ENCODE measurements at regions not wholly inside any gene's neighbourhood (a gene's known extent, or its start where the extent isn't known, plus 50 kb on each side); places are given as distances from the start of the nearest gene placed in this dataset.

DNA sequence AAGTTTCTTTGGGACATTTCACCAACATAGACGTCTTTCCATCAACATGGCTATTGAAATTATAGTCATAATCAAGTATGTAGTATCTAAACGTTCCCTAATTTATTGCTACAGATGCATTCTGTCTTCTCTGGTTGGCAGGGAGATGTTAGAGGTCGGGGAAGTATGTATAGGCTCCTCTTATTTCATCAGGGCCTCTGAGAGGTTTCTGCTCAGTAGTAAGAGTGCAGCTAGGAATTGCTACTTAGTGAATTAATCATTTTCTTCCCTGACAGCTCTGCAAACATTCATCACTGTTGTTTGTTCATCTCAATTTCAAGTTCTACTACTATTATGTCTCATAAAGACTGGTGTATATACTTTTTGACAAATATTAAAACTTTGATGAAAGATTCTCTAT lies 309.7 kb upstream of the NR2F2 start:
- no peak for DNase-seq

DNA sequence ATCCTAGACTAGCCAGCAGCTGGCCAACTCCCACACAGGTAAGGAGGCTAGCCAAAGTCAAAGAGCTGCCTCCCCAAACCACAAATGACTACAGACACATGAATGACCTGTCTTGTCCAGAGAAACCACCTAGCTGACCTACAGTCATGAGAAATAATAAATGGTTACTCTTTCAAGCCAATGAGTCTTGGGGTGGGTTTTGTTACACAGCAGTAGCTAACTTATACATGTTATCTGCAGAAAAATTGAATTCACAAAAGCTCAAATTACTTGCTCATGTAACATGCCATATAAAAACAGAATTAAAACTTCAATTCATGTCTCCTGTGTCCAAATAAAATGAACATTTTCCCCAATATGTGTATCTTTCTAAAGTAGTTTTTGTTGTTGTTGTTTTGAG lies 307.4 kb upstream of the NR2F2 start:
- DNase-seq: no peak

- no peak for DNase-seq
Observed at GRCh38 chr15:96027501-96027900, 303.0 kb upstream of the NR2F2 start.

DNA sequence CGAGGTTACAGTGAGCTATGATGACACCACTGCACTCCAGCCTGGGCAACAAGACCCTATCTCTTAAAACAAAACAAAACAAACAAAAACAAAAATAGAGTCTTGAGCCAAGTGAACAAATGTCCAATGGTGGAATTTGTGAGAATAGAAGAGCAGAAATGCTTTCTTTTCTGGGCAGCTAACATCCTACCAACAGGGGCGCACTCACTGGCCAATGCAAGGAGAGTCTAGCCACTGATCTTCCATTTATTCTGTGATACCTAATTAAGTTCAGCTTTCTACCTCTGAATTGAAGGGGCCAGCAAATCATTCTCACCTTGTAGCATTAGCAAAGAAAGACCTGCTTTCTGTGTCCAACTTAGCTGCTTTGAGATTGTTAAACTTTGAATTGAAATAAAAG lies 301.9 kb upstream of the NR2F2 start:
- DNase-seq: no peak

GRCh38 chr15:96029172-96029571 lies 301.3 kb upstream of the NR2F2 start:
- DNase-seq: no peak

DNA sequence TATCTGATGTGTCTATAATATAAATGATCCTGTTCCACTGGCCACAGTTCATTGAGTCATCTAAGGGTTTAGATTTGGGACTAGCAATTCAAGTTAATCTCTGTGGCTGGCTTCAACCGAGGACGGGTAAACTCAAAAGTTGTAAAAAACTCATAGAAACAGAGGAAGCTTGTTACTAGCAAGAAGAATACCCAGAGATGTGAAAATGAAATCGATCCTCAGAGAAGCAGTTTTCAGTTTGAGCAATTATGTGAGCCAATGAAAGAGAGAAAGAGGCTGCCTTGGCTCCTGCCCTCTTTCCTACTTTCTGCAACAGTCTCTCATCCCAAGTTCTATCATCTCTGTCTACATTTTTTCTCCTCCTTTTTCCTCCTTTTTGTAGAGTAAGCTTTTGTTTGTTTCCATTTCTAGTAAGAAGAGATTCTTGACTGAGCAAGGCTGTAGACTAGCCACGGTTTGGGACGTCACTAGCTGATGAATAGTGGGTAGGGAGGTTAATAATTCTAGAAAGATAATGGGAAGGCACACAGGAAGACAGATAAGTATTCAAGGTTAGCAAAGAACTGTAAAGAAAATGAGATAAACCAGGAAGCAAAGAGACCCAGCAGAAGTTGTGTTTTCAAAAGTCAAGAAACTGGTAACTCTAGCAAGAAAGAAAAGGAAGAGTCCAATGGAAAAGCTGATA lies 298.9 kb upstream of the NR2F2 start:
- DNase-seq: no peak

DNA sequence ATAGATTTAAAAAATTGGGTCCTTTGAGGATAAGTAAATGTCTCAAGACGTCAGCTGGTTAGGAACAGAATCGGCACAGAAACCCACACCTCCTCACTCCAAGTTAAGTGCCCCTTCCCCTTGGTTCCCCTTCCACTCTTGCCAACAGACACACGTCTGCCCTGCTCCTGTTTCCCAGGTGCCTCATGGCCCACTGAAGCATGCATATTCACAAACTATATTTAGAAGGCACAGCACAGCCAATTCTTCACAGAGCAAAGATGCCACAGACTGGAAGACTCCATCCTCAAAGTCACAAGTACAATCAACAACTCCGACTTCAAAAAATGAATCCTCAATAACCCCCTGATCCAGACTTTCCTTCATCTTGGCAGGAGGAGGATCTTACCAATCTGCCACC lies 295.4 kb upstream of the NR2F2 start:
- no peak for DNase-seq

DNA sequence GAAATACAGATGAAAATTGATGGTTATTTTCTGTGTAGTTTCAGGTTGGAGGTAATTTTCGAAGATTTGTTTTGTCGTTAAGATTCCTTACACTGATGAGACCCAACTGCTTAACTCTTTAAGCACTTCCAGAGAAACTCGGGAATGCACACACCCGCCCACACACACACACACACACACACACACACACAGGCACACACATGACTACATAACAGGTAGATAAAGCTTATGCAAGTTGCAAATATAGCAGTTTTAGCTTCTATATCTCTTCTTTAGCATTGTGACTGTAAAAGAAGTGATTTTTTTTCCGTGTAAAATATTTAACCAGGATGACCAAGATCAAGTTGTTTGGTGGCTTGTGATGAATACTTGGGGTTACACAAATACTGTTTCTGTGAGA lies 294.9 kb upstream of the NR2F2 start:
- DNase-seq: no peak

- no peak for DNase-seq
Observed at GRCh38 chr15:96037584-96037983, 292.9 kb upstream of the NR2F2 start.

- DNase-seq: no peak
Observed at GRCh38 chr15:96038131-96038530, 292.4 kb upstream of the NR2F2 start.

DNA sequence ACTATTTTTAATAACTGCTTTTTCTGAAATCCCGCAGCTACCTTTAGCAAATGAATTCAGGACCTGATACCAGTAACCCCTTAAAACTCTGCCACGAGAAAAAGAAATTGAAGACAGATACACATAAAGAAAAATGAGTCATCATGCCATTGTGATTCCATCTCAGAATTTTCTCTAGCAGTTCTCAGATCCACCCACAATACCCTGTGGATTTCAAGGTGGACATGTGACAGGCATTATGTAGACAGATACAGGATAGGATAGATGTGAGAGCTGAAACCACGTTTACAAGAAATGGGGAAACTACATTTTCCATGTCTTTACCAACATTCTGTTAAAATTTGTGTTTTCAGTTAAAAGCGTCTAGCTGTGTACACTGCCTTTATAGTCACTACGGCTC lies 291.9 kb upstream of the NR2F2 start:
- DNase-seq: no peak

DNA sequence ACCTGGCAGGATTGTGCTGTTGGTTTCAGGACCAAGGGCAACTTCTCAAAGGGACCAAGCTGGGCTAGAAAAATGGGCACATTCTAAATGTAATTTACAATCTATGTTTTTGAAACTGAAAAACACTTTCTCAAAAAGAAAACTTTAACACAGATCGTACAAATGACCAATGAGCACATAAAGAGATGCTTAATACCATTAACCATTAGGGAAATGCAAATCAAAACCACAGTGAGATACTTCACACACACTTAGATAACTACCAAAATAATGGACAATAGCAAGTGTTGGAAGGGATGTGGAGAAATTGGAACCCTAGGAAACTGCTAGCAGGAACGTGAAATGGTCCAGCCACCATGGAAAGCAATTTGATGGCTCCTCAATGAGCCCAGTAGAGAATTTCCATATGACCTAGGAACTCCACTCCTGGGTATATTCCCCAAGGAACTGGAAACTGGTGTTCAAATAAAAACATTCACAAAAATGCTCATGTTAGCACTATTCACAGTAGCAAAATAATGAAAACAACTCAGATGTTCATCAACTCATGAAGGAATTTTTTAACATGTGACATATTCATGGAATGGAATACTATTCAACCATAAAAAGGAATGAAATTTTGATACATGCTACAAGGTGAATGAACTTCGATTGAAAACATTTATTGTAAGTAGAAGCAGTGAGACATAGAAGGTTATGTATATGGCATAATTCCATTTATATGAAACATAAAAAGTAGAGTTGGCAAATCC lies 288.3 kb upstream of the NR2F2 start:
- DNase-seq: no peak

DNA sequence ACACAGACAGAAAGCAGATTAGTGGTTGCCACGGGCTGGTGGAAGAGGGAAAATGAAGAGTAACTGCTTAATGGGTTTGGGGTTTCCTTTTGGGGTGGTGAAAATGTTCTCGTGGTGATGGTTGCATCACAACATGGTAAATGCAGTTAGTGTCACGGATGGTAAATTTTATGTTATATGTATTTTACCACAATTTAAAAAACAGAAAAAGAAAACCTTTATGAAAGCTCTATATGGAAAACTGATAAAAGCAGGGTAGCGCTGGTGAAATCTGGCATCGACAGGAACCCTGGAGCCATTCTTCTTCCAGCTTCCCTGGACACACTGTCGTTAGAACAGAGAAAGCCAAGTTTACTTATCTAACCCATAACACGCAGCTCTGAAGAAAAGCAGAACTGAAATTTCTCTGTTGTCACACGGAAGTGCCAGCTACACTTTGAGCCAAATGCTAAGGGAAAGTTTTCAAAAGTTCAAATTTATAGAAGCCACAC lies 287.7 kb upstream of the NR2F2 start:
- DNase-seq: no peak

GRCh38 chr15:96043591-96044171 lies 286.8 kb upstream of the NR2F2 start:
- no peak for DNase-seq

DNA sequence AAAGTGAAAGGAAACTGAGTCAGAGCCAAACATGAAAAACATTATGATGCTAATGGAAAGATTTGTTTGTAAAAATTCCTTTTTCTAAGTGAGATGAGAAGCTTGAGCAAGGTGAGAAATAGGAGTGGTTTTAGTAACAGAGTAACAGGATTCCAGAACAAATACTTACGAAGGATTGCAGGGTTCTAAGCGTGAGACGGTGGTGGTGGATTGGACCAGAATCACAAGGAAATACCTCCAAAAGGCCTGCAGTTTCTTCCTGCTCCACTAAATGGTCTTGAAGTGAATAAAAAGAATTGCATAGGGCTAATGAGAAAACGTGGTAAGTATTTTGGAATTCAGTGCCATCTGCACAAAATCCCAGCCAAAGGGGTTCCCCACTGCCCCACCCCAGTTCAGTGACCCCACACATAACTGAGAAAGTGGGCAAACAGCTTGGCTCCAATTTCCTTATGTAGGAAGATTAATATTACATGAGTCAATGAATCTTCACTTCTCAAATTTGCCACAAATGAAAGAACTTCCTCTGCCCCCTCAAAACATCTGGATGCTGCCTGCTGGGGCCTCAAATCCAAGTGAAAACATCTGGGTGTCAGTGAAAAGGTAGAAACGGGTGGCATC lies 283.8 kb upstream of the NR2F2 start:
- no peak for DNase-seq

- DNase-seq: no peak
Observed at GRCh38 chr15:96047255-96047931, 283.1 kb upstream of the NR2F2 start.

DNA sequence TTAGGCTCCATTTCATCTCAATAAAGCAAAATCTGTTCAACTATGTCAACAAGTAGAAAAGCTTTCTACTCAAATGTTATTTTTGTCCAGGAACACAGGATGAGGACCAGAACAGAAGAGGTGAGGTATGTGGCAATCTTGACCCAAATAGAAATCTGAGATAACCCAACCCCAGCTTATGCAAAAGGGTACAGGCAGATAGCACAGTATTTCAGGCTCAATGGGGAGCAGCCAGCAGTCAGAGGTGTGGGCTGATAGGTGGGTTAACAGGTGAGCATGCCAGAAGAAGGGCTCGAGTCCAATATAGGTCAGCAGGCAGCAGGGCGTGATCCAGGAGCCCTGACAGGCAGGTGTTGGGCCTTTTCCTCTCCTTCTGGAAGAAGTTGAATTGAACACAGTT lies 281.2 kb upstream of the NR2F2 start:
- no peak for DNase-seq

DNA sequence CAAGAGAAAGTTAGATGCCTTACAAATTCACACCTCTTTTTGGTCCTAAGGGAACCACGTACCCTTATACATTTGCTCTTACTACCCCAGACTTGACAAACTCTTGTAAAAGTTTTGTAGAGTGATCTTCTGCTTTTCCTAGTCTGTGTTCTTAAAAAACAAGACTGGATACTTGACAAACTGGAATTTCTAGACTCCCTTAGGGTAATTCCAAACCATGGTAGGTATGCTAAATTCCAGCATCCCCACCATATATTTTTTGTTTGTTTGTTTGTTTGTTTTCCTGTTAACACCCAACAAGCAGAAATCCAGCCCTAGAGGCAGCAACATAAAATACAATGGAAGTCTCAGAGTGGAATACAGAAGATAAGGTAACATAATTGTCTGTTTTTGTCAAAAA lies 280.7 kb upstream of the NR2F2 start:
- DNase-seq: no peak

DNA sequence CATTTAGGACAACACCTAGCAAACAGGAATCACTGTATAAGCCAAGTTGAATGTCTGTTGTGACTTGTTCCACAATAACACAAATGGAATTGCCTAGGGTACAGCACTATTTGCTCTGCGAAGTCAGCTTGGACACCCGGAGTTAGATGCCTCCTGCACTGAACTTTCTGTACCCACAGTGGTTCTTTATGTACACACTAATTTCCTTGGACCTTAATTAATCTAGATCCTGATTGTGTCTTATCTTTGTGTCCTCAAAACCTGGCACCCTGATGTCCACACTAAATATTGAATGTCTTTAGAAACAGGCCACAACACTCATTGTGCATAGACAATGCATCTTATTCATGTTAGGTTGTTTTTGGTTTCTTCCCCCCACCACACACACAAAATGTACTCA lies 278.9 kb upstream of the NR2F2 start:
- DNase-seq: no peak

DNA sequence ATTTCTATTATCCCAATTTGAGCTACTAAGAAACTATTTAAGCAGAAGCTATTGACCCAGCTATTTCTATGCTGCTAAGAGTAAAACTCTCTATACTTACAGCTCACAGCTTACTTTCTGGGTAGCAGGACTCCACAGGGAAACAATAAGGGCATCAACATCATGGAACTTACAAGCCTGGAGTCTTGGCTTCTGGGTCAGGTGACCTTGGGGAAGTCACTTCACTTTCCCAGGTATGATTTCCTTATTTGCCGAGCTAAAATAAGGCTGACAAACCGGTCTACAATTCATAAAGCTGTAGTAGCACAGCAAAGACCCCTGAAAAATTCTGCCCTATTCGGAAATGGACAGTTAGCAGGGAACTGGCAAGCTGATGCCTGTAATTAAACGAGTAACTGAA lies 278.3 kb upstream of the NR2F2 start:
- no peak for DNase-seq

DNA sequence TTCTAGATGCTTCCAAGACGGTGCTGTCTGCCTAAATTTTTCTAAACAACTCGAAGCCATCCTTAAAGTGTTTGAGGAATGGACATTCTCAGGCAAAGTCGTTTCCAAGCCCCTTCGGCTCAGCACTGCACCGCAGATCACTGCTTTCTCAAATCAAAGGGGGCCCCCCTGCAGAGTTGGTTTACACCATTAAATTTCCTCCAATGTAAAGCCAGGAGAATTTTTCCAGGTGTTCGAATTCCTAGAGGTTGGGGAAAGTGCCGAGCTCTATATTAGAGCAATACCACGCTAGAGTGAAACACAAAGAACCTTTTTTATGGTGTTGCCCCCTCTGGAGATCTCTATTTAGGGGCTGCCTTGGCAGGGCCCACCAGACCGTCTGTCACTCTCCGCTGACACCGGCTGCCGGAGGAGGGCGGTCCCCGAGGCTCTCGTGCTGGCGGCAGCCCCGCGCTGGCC lies 277.9 kb upstream of the NR2F2 start:
- DNase-seq: no peak

DNA sequence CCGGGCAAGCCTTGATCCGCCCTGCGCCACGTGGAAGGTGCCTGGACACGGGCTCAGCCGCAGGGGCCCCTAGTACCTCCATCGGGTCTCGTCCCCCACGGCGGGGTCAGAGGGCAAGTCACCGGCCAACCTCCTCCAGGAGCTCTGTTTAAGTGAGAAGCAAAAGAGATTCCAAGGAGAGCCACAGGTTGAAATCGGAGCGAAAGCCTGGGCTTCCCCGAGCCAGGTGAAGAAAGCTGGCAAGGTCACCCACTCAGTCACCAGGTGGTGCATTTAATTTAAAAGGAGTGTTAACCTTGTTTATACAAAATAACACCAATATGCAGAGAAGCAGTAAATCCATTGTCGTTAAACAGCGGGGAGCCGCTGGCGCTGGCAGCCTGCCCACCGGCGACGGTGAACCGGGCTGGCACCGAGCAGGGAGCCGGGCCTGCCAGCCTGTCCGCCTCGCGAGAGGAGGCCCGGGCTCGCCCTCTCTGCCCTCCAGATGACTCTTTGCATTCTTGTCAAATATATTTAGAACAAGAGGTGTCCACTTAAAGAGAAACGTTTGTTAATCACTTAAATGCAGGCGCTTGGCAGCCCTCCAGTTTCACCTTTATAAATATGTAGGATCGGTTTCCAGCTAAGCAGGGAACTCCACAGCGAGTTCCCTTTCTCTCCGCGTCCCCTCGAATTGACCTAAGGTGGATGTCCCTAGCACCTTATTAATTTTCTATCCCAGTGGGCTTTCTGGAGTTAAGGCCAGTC lies 277.3 kb upstream of the NR2F2 start:
- DNase-seq: no peak
